KG1 (cell line): ENCODE measurements at regions not wholly inside any gene's neighbourhood (a gene's known extent, or its start where the extent isn't known, plus 50 kb on each side); places are given as distances from the start of the nearest gene placed in this dataset.
"Not testable (repeated sequence)": the region's sequence is repeated elsewhere in the genome, so short reads cannot be mapped to it uniquely, and the experiment has no call there.

Source experiments
- DNase-seq: peaks from one replicate; lab custom pipeline; 2025; lab: John Stamatoyannopoulos, UW

DNA sequence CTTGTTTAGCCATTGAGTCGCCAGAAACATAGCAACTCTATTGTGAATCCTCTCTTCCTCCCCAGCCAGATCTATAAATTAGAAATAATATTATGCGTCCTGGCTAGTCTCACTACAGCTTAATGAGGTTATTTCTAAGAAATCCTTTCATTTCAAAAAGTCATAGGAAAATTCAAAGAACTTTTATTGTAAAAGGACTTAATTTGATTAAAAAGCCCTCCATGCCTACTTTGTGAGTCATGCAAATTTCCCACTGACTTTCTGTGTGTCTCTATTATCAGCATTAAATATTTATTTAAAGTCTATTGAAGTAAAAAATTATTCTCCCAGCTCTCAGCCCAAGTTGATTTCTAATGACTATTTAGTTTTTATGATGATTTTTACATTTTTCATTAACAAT, 160.7 kb downstream of the PHLDA1 start:
- no peak for DNase-seq

DNA sequence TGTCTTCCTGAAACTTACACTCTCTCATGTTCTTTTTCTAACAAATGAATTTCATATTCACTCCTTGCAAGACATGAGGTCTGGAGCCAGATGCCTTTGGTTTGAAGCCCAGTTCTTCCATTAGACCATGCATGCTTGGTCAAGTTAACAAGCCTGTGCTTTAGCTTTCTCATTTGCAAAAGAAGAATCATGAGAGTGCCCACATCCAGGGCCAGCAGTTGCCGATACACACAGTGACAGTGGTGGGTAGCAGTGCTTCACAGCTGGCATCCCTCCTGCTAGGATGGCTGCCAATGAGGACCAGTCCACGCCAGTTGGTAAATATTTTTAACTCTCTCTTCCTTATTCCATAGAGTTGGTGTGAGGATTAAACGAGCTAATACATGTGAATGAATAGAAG, 163.1 kb downstream of the PHLDA1 start:
- no peak for DNase-seq

GRCh38 chr12:75865315-75865714, 166.3 kb downstream of the PHLDA1 start:
- no peak for DNase-seq

DNA sequence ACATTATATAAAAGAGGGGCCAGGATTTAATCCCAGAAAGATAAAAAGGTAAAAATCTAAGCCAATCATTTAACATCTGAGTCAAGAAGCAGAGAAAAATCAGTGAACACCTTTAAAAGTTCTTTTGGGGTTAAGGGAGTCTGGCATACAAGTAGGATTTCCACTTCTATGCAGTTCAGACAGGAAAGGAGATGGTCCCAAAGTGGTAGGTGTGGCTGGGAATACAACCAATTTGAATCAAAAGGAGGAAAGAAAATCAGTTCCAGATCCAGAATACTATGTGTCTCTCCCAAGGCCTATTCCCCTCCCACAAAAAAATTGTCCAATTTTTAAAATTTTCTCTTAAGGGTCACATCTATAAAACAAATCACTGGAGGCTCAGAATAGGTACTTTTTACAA, 167.4 kb downstream of the PHLDA1 start:
- no peak for DNase-seq

GRCh38 chr12:75863533-75863932, 168.0 kb downstream of the PHLDA1 start:
- DNase-seq: no peak

GRCh38 chr12:75862692-75863471, 168.7 kb downstream of the PHLDA1 start:
- no peak for DNase-seq

DNA sequence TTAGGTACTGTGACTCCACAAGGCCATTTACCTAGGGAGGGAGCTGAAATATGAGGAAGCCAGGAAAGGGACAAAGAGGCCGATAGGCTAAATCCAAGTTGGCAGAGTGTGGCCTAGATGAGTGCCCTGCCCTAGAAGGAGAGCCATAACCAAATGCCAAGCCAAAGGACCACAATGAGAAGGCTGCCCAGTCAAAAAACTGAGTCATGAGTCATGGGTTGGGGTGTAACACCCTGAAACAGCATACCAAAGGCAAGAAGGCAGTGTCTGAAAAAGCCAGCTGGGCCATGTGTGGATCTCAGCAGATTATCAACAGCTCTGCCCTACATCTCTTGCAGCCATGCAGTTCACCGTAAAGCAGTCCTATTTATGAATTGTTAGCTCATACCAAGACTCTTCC, 171.7 kb downstream of the PHLDA1 start:
- no peak for DNase-seq

- DNase-seq: no peak
Observed at GRCh38 chr12:75856235-75856634, 175.3 kb downstream of the PHLDA1 start.

DNA sequence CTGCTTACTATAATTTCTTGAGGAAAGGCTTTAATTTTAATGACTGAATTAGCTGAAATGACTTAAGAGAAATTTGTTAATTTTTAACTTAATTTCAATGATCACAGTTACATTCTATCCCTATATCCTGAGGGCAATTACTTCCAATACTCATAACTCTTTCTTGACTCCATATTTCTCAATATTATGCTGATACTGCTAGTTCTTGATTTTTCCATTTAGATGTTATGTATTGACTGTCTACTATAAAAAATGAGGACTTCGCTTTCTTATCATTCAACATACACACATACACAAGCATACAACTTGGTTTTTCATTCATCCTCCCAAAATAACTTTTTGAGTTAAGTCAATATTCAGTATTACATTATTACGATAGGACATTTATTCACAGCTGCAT, 176.2 kb downstream of the PHLDA1 start:
- no peak for DNase-seq

- DNase-seq: no peak
Observed at GRCh38 chr12:75854681-75855309, 176.8 kb downstream of the PHLDA1 start.

GRCh38 chr12:75854137-75854536, 177.4 kb downstream of the PHLDA1 start:
- DNase-seq: not testable (repeated sequence)

DNA sequence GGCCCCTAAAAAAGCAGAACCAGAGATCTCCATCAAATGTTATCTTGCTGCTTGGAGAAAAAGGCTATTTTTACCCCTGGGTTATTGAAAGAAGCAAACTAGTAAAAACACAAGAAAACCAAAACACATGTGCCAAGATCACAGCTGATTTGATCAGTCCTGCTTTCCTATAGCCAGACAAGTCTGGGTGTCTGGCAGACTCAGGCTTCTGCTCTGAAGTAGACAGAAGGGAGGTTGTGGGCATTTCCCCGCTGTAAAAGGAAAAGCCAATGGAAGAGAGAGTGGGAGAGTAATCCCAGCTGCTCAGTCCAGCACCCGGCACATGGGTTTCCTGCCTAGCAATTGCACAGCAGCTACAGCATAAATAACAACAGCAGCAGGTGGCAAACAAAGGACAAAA, 177.9 kb downstream of the PHLDA1 start:
- DNase-seq: no peak

- no peak for DNase-seq
Observed at GRCh38 chr12:75852956-75853355, 178.6 kb downstream of the PHLDA1 start.

- no peak for DNase-seq
Observed at GRCh38 chr12:75852143-75852542, 179.4 kb downstream of the PHLDA1 start.

DNA sequence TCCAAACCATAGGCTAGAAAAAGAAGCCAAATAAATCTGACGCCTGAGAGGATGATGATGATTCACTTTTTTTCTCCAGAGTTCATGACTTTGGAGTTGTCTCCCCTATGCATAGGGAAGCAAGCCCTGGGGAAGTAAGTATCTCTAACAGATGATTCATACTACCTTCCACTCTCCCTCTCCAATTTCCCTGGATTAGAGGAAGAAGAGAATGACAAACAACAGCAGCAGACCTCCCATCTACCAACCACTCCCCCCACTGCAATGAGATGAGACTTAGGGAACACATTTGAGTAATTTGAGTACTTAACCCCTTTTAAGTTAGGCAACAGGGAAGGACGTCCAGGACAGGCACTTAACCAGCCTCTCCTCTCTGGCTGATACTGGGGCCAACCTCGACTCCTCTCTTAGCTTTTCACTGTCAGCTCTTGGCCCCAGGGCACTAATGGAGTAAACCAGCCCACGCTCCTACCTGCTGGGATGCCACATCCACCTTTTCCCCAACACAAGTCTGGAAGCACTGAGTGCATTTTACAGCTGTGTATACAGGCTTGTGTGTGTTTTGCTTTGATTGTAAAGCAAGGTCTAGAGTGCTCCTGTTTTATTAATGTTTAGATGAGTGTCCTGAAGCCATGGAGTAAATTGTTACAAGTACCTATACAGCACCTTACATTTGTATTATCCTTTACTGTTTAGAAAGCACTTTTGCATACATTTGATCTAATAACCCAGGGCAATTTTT, 180.7 kb downstream of the PHLDA1 start:
- DNase-seq: no peak

GRCh38 chr12:75848961-75849360, 182.6 kb downstream of the PHLDA1 start:
- no peak for DNase-seq

GRCh38 chr12:75848431-75848925, 183.1 kb downstream of the PHLDA1 start:
- no peak for DNase-seq

DNA sequence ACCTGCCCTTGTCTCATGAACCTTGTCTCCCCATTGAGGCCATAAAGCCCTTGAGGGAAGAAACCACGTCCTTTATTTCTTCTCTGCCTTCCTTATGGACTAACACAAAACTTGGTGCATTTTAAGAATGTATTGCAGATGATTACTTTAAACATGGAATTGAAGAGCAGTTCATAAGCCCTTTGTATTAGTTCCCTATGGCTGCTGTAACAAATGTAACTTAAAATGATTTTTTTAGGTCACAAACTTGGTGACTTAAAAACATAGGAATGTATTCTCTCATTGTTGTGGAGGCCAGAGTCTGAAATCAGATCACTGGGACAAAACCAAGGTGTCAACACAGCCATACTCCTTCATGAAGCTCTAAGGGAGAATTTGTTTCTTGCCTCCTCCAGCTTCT, 185.5 kb downstream of the PHLDA1 start:
- DNase-seq: no peak

- no peak for DNase-seq
Observed at GRCh38 chr12:75844985-75845384, 186.6 kb downstream of the PHLDA1 start.

DNA sequence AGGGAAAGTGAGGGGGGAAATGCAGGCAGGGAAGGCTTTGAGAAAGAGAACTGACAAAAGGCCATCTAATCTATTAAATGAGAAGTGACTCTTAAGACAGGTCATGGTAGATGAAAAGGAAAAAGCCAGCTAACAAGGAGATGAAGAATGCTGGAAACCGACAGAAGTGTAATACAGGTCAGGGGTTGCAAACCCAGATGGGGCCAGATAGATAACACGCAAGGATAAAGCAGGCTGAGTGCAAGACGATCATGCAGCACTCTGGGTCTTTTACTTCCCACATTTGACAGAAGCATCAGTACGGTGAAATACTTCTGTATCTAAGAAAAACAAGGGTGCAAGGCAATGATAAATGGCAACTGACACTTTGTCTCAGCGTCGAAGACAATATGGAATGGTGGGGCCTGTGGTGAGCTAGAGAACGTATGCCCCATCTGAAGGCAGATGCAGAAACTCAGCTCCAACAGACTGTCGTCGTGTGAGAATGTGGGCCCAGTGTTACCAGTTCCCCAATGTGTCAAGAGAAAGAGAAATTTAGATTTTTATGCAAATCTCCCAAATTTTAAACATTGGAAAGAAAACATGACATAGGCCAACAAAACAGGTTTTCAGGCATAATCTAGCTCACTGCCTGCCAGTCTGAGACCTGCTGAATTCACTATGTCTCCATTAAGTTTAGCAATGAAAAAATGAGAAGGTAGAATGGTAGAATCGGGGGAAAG, 187.4 kb downstream of the PHLDA1 start:
- no peak for DNase-seq

DNA sequence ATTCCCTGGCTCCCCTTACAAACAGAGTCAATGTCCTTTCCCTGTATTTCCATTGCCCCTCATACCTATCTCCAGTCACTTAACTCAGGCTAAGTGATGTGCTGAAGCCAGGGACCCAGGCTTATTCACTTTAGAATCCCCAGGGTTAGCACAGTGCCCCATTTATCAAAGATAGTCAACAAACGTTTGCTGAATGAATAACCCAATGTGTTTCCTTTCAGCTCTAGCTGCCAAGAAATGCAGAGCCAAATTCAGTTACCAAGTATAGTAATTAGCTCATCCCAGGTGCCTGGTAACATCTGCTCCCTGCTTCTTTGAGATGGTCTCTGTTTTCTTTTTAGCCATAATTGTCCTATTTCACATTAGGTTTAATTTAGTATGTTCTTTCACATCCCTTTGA, 189.5 kb downstream of the PHLDA1 start:
- DNase-seq: no peak

DNA sequence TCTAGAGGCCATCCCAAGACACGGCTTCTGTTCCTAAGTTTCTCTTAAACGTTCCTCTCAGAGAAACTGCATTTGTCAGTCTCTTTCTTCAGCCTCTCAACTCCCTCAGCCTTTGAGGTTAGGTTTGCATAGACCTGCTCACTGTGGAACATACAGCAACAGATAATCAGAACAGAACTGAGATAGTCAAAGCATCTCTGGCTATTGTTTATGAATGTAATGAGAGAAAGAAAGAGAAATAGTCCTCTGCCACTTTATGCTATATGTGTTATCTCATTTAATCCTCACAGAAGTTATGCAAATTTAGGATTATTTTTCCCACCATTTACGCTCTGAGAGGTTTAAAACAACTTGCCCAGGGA, 190.6 kb downstream of the PHLDA1 start:
- no peak for DNase-seq
